Astrocyte (in vitro differentiated cells and primary cell): ENCODE measurements at regions not wholly inside any gene's neighbourhood (a gene's known extent, or its start where the extent isn't known, plus 50 kb on each side); places are given as distances from the start of the nearest gene placed in this dataset.
"Not testable (repeated sequence)": the region's sequence is repeated elsewhere in the genome, so short reads cannot be mapped to it uniquely, and the experiment has no call there.

Source experiments
- DNase-seq: peaks from one replicate; pipeline ENCODE4 v3.0.0-alpha.2; 2010; ENCODE audit warnings: low read depth
- FAIRE-seq: peaks from 2 replicates; lab custom pipeline; 2011; peaks lifted over from hg19 to GRCh38; lab: Jason Lieb, UNC
- H2AFZ ChIP-seq: 2 replicates; pipeline ENCODE4 v1.6.0; 2012; ENCODE audit warnings: low read depth, low read length, inconsistent platforms
- H3K27ac ChIP-seq: 2 replicates; pipeline ENCODE4 v1.5.1; 2011; ENCODE audit warnings: low read depth, low read length, inconsistent platforms
- H3K27me3 ChIP-seq: 2 replicates; pipeline ENCODE4 v1.6.0; 2011; ENCODE audit warnings: low read length, inconsistent platforms; ENCODE audit not compliant: insufficient read depth
- H3K36me3 ChIP-seq: 2 replicates; pipeline ENCODE4 v1.5.1; 2011; ENCODE audit warnings: low read length, inconsistent platforms; ENCODE audit not compliant: insufficient read depth
- H3K4me1 ChIP-seq: 2 replicates; pipeline ENCODE4 v1.5.1; 2011; ENCODE audit warnings: low read length, inconsistent platforms; ENCODE audit not compliant: insufficient read depth
- H3K4me2 ChIP-seq: 2 replicates; pipeline ENCODE4 v1.6.0; 2012; ENCODE audit warnings: low read length, inconsistent platforms
- H3K4me3 ChIP-seq: 2 replicates; pipeline ENCODE4 v1.5.1; 2011; ENCODE audit warnings: low read depth, mild to moderate bottlenecking, low read length, inconsistent platforms; ENCODE audit not compliant: insufficient read depth
- H3K79me2 ChIP-seq: 2 replicates; pipeline ENCODE4 v1.6.0; 2012; ENCODE audit warnings: mild to moderate bottlenecking, low read length, inconsistent platforms; ENCODE audit not compliant: insufficient read depth
- H3K9ac ChIP-seq: 2 replicates; pipeline ENCODE4 v1.6.0; 2012; ENCODE audit warnings: mild to moderate bottlenecking, low read length, inconsistent platforms
- H3K9me3 ChIP-seq: 2 replicates; pipeline ENCODE4 v1.5.1; 2012; ENCODE audit warnings: low read depth, mild to moderate bottlenecking, low read length, inconsistent platforms; ENCODE audit not compliant: insufficient read depth
- H4K20me1 ChIP-seq: 2 replicates; pipeline ENCODE4 v1.6.0; 2012; ENCODE audit warnings: low read length, inconsistent platforms; ENCODE audit not compliant: insufficient read depth
- H3K27ac Mint-ChIP-seq: one replicate; pipeline ENCODE4 v1.8.0; 2021; ENCODE audit warnings: mild to moderate bottlenecking, mixed read lengths; ENCODE audit not compliant: unreplicated experiment
- H3K27me3 Mint-ChIP-seq: one replicate; pipeline ENCODE4 v1.8.0; 2021; ENCODE audit warnings: low read depth, mixed read lengths; ENCODE audit not compliant: unreplicated experiment
- H3K36me3 Mint-ChIP-seq: one replicate; pipeline ENCODE4 v1.8.0; 2021; ENCODE audit warnings: low read depth, mixed read lengths; ENCODE audit not compliant: unreplicated experiment
- H3K4me1 Mint-ChIP-seq: one replicate; pipeline ENCODE4 v1.8.0; 2021; ENCODE audit warnings: low read depth, mixed read lengths; ENCODE audit not compliant: unreplicated experiment
- H3K4me3 Mint-ChIP-seq: one replicate; pipeline ENCODE4 v1.8.0; 2021; ENCODE audit warnings: mild to moderate bottlenecking, moderate library complexity, mixed read lengths; ENCODE audit not compliant: unreplicated experiment
- H3K9me3 Mint-ChIP-seq: one replicate; pipeline ENCODE4 v1.8.0; 2021; ENCODE audit warnings: mild to moderate bottlenecking, mixed read lengths; ENCODE audit not compliant: unreplicated experiment
- CTCF ChIP-seq: IDR thresholded peaks from 2 replicates; pipeline ENCODE4 v1.5.1; 2011; ENCODE audit warnings: low read depth, mild to moderate bottlenecking, inconsistent platforms, low read length, moderate library complexity; ENCODE audit not compliant: insufficient read depth
- EZH2 ChIP-seq: IDR thresholded peaks from 2 replicates; pipeline ENCODE4 v1.6.1; 2012; ENCODE audit warnings: mild to moderate bottlenecking, low read length, inconsistent platforms; ENCODE audit not compliant: insufficient read depth

- Mint-ChIP-seq H3K27me3 (no peaks in the 10 kb centered on the region), H3K36me3 (peaks cover 1% of the 10 kb centered on the region), H3K4me3 (no peak overlapping the region), H3K27ac (no peak overlapping the region), H3K4me1 (peaks cover 43% of the 10 kb centered on the region), H3K9me3 (peaks cover 4% of the 10 kb centered on the region)
- no peak for FAIRE-seq
- no peak for DNase-seq
- H2AFZ ChIP-seq, result no peak overlapping the region
- no peaks in the 10 kb centered on the region for H3K27me3 ChIP-seq
- H3K79me2 ChIP-seq, result no peaks in the 10 kb centered on the region
- no peak overlapping the region for H3K9ac ChIP-seq
- no peak overlapping the region for H3K4me3 ChIP-seq
- H3K4me1 ChIP-seq, result peaks cover 30% of the 10 kb centered on the region
- TF ChIP-seq CTCF (no peak), EZH2 (no peak)
- H3K36me3 ChIP-seq, result no peaks in the 10 kb centered on the region
- no peak overlapping the region for H3K4me2 ChIP-seq
- H4K20me1 ChIP-seq, result no peaks in the 10 kb centered on the region
- H3K27ac ChIP-seq, result no peak overlapping the region
- no peaks in the 10 kb centered on the region for H3K9me3 ChIP-seq
Measured at GRCh38 chr6:134426623-134427022, 108.7 kb upstream of the SGK1 start.

DNA sequence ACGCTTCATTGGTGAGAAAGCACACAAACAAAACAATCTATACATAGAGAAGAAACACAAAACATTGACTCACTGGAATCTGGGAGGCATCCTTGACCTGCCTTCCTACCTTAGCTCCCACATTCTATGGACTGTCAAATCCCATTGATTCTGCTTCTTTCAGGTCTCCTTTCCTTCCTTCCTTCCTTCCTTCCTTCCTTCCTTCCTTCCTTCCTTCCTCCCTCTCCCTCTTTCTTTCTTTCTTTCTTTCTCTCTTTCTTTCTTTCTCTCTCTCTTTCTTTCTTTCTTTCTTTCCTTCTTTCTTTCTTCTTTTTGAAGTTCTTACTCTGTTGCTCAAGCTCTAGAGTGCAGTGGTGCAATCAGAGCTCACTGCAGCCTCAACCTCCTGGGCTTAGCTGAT lies 108.0 kb upstream of the SGK1 start:
- H3K36me3 Mint-ChIP-seq, H3K9ac ChIP-seq, H3K36me3 ChIP-seq, H3K27me3 Mint-ChIP-seq, H3K9me3 ChIP-seq, H3K27me3 ChIP-seq, H3K27ac Mint-ChIP-seq, H3K4me3 ChIP-seq, H3K79me2 ChIP-seq, H3K4me3 Mint-ChIP-seq, FAIRE-seq, H3K9me3 Mint-ChIP-seq, H4K20me1 ChIP-seq, DNase-seq: not testable (repeated sequence)
- H3K4me2 ChIP-seq, result peak overlapping the region; percentile 10
- H2AFZ ChIP-seq, result peak overlapping the region; percentile 38
- H3K27ac ChIP-seq, result peak overlapping the region; percentile 49
- peaks cover 43% of the 10 kb centered on the region for H3K4me1 Mint-ChIP-seq
- peaks cover 34% of the 10 kb centered on the region for H3K4me1 ChIP-seq

DNA sequence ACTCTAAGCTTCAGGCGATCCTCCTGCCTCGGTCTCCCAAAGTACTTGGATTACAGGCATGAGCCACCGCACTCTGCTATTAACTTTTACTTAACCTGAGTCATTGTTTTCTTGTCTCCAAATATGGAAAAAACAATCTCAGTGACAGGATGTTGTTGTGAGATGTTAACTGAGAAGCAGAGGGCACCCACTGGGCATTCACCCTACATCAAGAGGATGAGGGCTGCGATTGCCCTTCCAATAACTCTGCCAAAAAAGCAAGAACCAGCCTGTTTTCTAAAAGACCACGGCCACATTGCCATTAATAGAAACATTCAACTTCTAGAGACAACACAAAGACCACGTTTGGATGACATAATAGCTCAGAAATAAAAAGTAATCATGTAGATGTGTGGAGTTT lies 107.6 kb upstream of the SGK1 start:
- H3K4me3 ChIP-seq, result no peak overlapping the region
- H3K27ac ChIP-seq, result peak overlapping the region; percentile 49
- FAIRE-seq (no peak), DNase-seq (no peak)
- H3K36me3 ChIP-seq, result no peaks in the 10 kb centered on the region
- H2AFZ ChIP-seq, result peak overlapping the region; percentile 38
- H3K4me2 ChIP-seq, result peak overlapping the region; percentile 10
- H3K9me3 ChIP-seq, result no peaks in the 10 kb centered on the region
- H3K27ac Mint-ChIP-seq, result peak overlapping the region; percentile 34
- H4K20me1 ChIP-seq, result no peaks in the 10 kb centered on the region
- peaks cover 6% of the 10 kb centered on the region for H3K9me3 Mint-ChIP-seq
- H3K4me1 ChIP-seq, result peaks cover 38% of the 10 kb centered on the region
- no peaks in the 10 kb centered on the region for H3K27me3 ChIP-seq
- H3K27me3 Mint-ChIP-seq, result no peaks in the 10 kb centered on the region
- TF ChIP-seq CTCF, result no peak
- TF ChIP-seq EZH2, result no peak
- H3K4me1 Mint-ChIP-seq, result peaks cover 43% of the 10 kb centered on the region
- H3K9ac ChIP-seq, result no peak overlapping the region
- no peak overlapping the region for H3K4me3 Mint-ChIP-seq
- no peaks in the 10 kb centered on the region for H3K79me2 ChIP-seq
- H3K36me3 Mint-ChIP-seq, result peaks cover 1% of the 10 kb centered on the region
